HFFc6 (cell line): ENCODE measurements at regions not wholly inside any gene's neighbourhood (a gene's known extent, or its start where the extent isn't known, plus 50 kb on each side); places are given as distances from the start of the nearest gene placed in this dataset.
"Not testable (repeated sequence)": the region's sequence is repeated elsewhere in the genome, so short reads cannot be mapped to it uniquely, and the experiment has no call there.

ENCODE experiments used
- DNase-seq: peaks from one replicate; pipeline ENCODE4 v3.0.0-alpha.2; 2018
- H3K27ac Mint-ChIP-seq: 2 replicates; pipeline ENCODE4 v1.8.0; 2020; ENCODE audit warnings: mild to moderate bottlenecking, mixed read lengths
- H3K27me3 Mint-ChIP-seq: 2 replicates; pipeline ENCODE4 v1.8.0; 2021; ENCODE audit warnings: mild to moderate bottlenecking, moderate library complexity, mixed read lengths; ENCODE audit not compliant: insufficient read depth
- H3K36me3 Mint-ChIP-seq: 2 replicates; pipeline ENCODE4 v1.8.0; 2021; ENCODE audit warnings: low read depth, mixed read lengths
- H3K4me1 Mint-ChIP-seq: 2 replicates; pipeline ENCODE4 v1.8.0; 2020; ENCODE audit warnings: low read depth, mixed read lengths
- H3K4me3 Mint-ChIP-seq: 2 replicates; pipeline ENCODE4 v1.8.0; 2020; ENCODE audit warnings: mild to moderate bottlenecking, moderate library complexity, mixed read lengths
- H3K9me3 Mint-ChIP-seq: 2 replicates; pipeline ENCODE4 v1.8.0; 2020; ENCODE audit warnings: mild to moderate bottlenecking, mixed read lengths
- CTCF ChIP-seq: fragments of 200-600 bp; sonication (generic); IDR thresholded peaks from 2 replicates; pipeline ENCODE4 v1.5.0; 2021; ENCODE audit warnings: antibody characterized with exemption, mild to moderate bottlenecking

- Mint-ChIP-seq H3K36me3 (no peaks in the 10 kb centered on the region), H3K9me3 (peaks cover 31% of the 10 kb centered on the region), H3K27ac (no peak overlapping the region), H3K27me3 (no peaks in the 10 kb centered on the region), H3K4me3 (no peak overlapping the region), H3K4me1 (no peaks in the 10 kb centered on the region)
- no peak for TF ChIP-seq CTCF
- DNase-seq = no peak
Measured at GRCh38 chr6:86657192-86657591, 280.1 kb upstream of the HTR1E start.

GRCh38 chr6:86629123-86629522 is 308.2 kb upstream of the HTR1E start:
- H3K27me3 Mint-ChIP-seq = no peaks in the 10 kb centered on the region
- DNase-seq = no peak
- H3K4me1 Mint-ChIP-seq = no peaks in the 10 kb centered on the region
- peaks cover 43% of the 10 kb centered on the region for H3K9me3 Mint-ChIP-seq
- TF ChIP-seq CTCF = no peak
- H3K36me3 Mint-ChIP-seq = no peaks in the 10 kb centered on the region
- H3K4me3 Mint-ChIP-seq = no peak overlapping the region
- H3K27ac Mint-ChIP-seq = no peak overlapping the region

GRCh38 chr6:86619428-86619827 is 317.9 kb upstream of the HTR1E start:
- no peaks in the 10 kb centered on the region for H3K36me3 Mint-ChIP-seq
- no peak for TF ChIP-seq CTCF
- H3K27ac Mint-ChIP-seq = no peak overlapping the region
- H3K9me3 Mint-ChIP-seq = peaks cover 21% of the 10 kb centered on the region
- H3K27me3 Mint-ChIP-seq = no peaks in the 10 kb centered on the region
- H3K4me3 Mint-ChIP-seq = no peak overlapping the region
- DNase-seq = no peak
- no peaks in the 10 kb centered on the region for H3K4me1 Mint-ChIP-seq

GRCh38 chr6:86615299-86615698 is 322.0 kb upstream of the HTR1E start:
- Mint-ChIP-seq H3K4me3 (no peak overlapping the region), H3K4me1 (no peaks in the 10 kb centered on the region), H3K36me3 (no peaks in the 10 kb centered on the region), H3K9me3 (peaks cover 12% of the 10 kb centered on the region), H3K27ac (no peak overlapping the region), H3K27me3 (no peaks in the 10 kb centered on the region)
- DNase-seq = no peak
- no peak for TF ChIP-seq CTCF

- no peaks in the 10 kb centered on the region for H3K4me1 Mint-ChIP-seq
- no peaks in the 10 kb centered on the region for H3K36me3 Mint-ChIP-seq
- H3K9me3 Mint-ChIP-seq = peaks cover 30% of the 10 kb centered on the region
- no peak overlapping the region for H3K27ac Mint-ChIP-seq
- H3K4me3 Mint-ChIP-seq = no peak overlapping the region
- no peak for TF ChIP-seq CTCF
- no peak for DNase-seq
- peaks cover 1% of the 10 kb centered on the region for H3K27me3 Mint-ChIP-seq
Measured at GRCh38 chr6:86609549-86610388, 327.6 kb upstream of the HTR1E start.

GRCh38 chr6:86603364-86603763 is 334.0 kb upstream of the HTR1E start:
- not testable (repeated sequence) for H3K36me3 Mint-ChIP-seq, H3K27ac Mint-ChIP-seq, DNase-seq, H3K27me3 Mint-ChIP-seq, H3K4me3 Mint-ChIP-seq, H3K4me1 Mint-ChIP-seq, H3K9me3 Mint-ChIP-seq

- H3K27ac Mint-ChIP-seq, H3K36me3 Mint-ChIP-seq, H3K9me3 Mint-ChIP-seq, DNase-seq, H3K4me1 Mint-ChIP-seq, H3K27me3 Mint-ChIP-seq, H3K4me3 Mint-ChIP-seq: not testable (repeated sequence)
Measured at GRCh38 chr6:86602093-86602492, 335.2 kb upstream of the HTR1E start.

- not testable (repeated sequence) for H3K27me3 Mint-ChIP-seq, H3K27ac Mint-ChIP-seq, H3K4me1 Mint-ChIP-seq, H3K36me3 Mint-ChIP-seq, DNase-seq, H3K4me3 Mint-ChIP-seq
- peaks cover 13% of the 10 kb centered on the region for H3K9me3 Mint-ChIP-seq
Measured at GRCh38 chr6:86598969-86599368, 338.4 kb upstream of the HTR1E start.
